PC-9 (cell line): ENCODE measurements at regions not wholly inside any gene's neighbourhood (a gene's known extent, or its start where the extent isn't known, plus 50 kb on each side); places are given as distances from the start of the nearest gene placed in this dataset.
"Not testable (repeated sequence)": the region's sequence is repeated elsewhere in the genome, so short reads cannot be mapped to it uniquely, and the experiment has no call there.

ENCODE experiments used
- EZH2 ChIP-seq: fragments of 200-600 bp; sonication (generic); IDR thresholded peaks from 2 replicates; pipeline ENCODE4 v1.8.0; 2017; ENCODE audit warnings: antibody characterized with exemption, low read depth
- TF ChIP-seq, protein P1 (sequence below): fragments of 200-600 bp; sonication (generic); conservative IDR thresholded peaks from 2 replicates; pipeline ENCODE4 v1.6.1; 2017; ENCODE audit warnings: mixed run types, antibody characterized with exemption, mild to moderate bottlenecking, moderate library complexity

DNA sequence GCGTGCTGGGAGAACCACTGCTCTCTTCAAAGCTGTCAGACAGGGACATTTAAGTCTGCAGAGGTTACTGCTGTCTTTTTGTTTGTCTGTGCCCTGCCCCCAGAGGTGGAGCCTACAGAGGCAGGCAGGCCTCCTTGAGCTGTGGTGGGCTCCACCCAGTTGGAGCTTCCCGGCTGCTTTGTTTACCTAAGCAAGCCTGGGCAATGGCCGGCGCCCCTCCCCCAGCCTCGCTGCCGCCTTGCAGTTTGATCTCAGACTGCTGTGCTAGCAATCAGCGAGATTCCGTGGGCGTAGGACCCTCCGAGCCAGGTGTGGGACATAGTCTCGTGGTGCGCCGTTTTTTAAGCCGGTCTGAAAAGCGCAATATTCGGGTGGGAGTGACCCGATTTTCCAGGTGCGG, 89.2 kb upstream of the KLHL14 start:
- TF ChIP-seq, protein P1, sequence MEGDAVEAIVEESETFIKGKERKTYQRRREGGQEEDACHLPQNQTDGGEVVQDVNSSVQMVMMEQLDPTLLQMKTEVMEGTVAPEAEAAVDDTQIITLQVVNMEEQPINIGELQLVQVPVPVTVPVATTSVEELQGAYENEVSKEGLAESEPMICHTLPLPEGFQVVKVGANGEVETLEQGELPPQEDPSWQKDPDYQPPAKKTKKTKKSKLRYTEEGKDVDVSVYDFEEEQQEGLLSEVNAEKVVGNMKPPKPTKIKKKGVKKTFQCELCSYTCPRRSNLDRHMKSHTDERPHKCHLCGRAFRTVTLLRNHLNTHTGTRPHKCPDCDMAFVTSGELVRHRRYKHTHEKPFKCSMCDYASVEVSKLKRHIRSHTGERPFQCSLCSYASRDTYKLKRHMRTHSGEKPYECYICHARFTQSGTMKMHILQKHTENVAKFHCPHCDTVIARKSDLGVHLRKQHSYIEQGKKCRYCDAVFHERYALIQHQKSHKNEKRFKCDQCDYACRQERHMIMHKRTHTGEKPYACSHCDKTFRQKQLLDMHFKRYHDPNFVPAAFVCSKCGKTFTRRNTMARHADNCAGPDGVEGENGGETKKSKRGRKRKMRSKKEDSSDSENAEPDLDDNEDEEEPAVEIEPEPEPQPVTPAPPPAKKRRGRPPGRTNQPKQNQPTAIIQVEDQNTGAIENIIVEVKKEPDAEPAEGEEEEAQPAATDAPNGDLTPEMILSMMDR, result not testable (repeated sequence)
- not testable (repeated sequence) for TF ChIP-seq EZH2
